OCI-LY1 (cell line): ENCODE measurements at regions not wholly inside any gene's neighbourhood (a gene's known extent, or its start where the extent isn't known, plus 50 kb on each side); places are given as distances from the start of the nearest gene placed in this dataset.

Experiments
- CTCF ChIP-seq: fragments of 200-600 bp; sonication (generic), shearing (Covaris generic); IDR thresholded peaks from 2 replicates; pipeline ENCODE4 v1.5.1; 2017; ENCODE audit warnings: mild to moderate bottlenecking, antibody characterized with exemption, low read length, moderate library complexity, mixed read lengths
- EZH2 ChIP-seq: fragments of 200-600 bp; sonication (generic), shearing (Covaris generic); IDR thresholded peaks from 2 replicates; pipeline ENCODE4 v1.8.0; 2017; ENCODE audit warnings: borderline replicate concordance, mixed run types, mild to moderate bottlenecking, antibody characterized with exemption, low read length, moderate library complexity, mixed read lengths

GRCh38 chr4:101670370-101670769 is 120.2 kb upstream of the BANK1 start:
- TF ChIP-seq CTCF (no peak), EZH2 (no peak)
